HepG2 (cell line): ENCODE measurements at regions not wholly inside any gene's neighbourhood (a gene's known extent, or its start where the extent isn't known, plus 50 kb on each side); places are given as distances from the start of the nearest gene placed in this dataset.

Experiments
- BRCA1 ChIP-seq: sonication (generic); formaldehyde crosslinking; IDR thresholded peaks from 2 replicates; pipeline ENCODE4 v1.4.0; 2020; ENCODE audit warnings: missing genetic modification reagents
- ELF1 ChIP-seq: sonication (generic); formaldehyde crosslinking; IDR thresholded peaks from 2 replicates; pipeline ENCODE4 v1.4.0; 2020; ENCODE audit warnings: missing genetic modification reagents
- NFE2 ChIP-seq: sonication (generic); formaldehyde crosslinking; IDR thresholded peaks from 2 replicates; pipeline ENCODE4 v1.4.0; 2020; ENCODE audit warnings: missing genetic modification reagents
- NFIB ChIP-seq: sonication (generic); formaldehyde crosslinking; IDR thresholded peaks from 2 replicates; pipeline ENCODE4 v1.9.0; 2021; ENCODE audit warnings: missing genetic modification reagents, mild to moderate bottlenecking, borderline replicate concordance
- UBTF ChIP-seq: sonication (generic); formaldehyde crosslinking; IDR thresholded peaks from 2 replicates; pipeline ENCODE4 v1.4.0; 2020; ENCODE audit warnings: mild to moderate bottlenecking, missing genetic modification reagents
- ZC3H4 ChIP-seq: sonication (generic); formaldehyde crosslinking; IDR thresholded peaks from 2 replicates; pipeline ENCODE4 v1.4.0; 2020; ENCODE audit warnings: missing genetic modification reagents, borderline replicate concordance
- ZNF644 ChIP-seq: IDR thresholded peaks from 2 replicates; pipeline ENCODE4 v1.6.1; 2016; ENCODE audit warnings: low read depth
- ZNF761 ChIP-seq: sonication (generic); formaldehyde crosslinking; conservative IDR thresholded peaks from 2 replicates; pipeline ENCODE4 v1.4.0; 2020; ENCODE audit warnings: mild to moderate bottlenecking, missing genetic modification reagents
- ZNF768 ChIP-seq: sonication (generic); formaldehyde crosslinking; IDR thresholded peaks from 2 replicates; pipeline ENCODE4 v1.4.0; 2020; ENCODE audit warnings: missing genetic modification reagents

GRCh38 chr21:26320596-26320995 lies 150.0 kb upstream of the APP start:
- TF ChIP-seq BRCA1 (CRISPR knock-in tag): no peak
- TF ChIP-seq NFIB (CRISPR knock-in tag): no peak
- no peak for TF ChIP-seq ELF1
- TF ChIP-seq ZNF768 (CRISPR knock-in tag): no peak
- no peak for TF ChIP-seq ZNF644
- no peak for TF ChIP-seq ZNF761 (CRISPR knock-in tag)
- no peak for TF ChIP-seq NFE2 (CRISPR knock-in tag)
- no peak for TF ChIP-seq ZC3H4
- TF ChIP-seq UBTF (CRISPR knock-in tag): no peak
